CD8-positive, alpha-beta memory T cell (primary cell): ENCODE measurements at regions not wholly inside any gene's neighbourhood (a gene's known extent, or its start where the extent isn't known, plus 50 kb on each side); places are given as distances from the start of the nearest gene placed in this dataset.

Experiments
- CTCF ChIA-PET: fragments of 350-600 bp; sonication (Branson Sonifier 250); formaldehyde crosslinking; loops from one replicate; lab custom pipeline; 2021; ENCODE audit warnings: antibody characterized with exemption; lab: Charles Lee
- POLR2A ChIA-PET: fragments of 350-600 bp; sonication (Branson Sonifier 250); formaldehyde crosslinking; loops from one replicate; lab custom pipeline; 2021; ENCODE audit warnings: antibody characterized with exemption; lab: Charles Lee
- DNase-seq, 5 donors: peaks; one replicate each; pipeline versions ENCODE4 v3.0.0 to v3.0.0-alpha.2; 2020 to 2022; ENCODE audit warnings: mixed read lengths in 1 of 5
- H3K27ac ChIP-seq: one replicate; pipeline ENCODE4 v1.7.0; 2013; ENCODE audit warnings: low read depth, mild to moderate bottlenecking, low read length, moderate library complexity
- H3K27me3 ChIP-seq: 2 replicates; pipeline ENCODE4 v1.7.0; 2013; ENCODE audit warnings: low read length, mild to moderate bottlenecking; ENCODE audit not compliant: insufficient read depth, poor library complexity, severe bottlenecking
- H3K36me3 ChIP-seq: 2 replicates; pipeline ENCODE4 v1.7.0; 2013; ENCODE audit warnings: mild to moderate bottlenecking, low read length, moderate library complexity; ENCODE audit not compliant: insufficient read depth
- H3K4me1 ChIP-seq: 2 replicates; pipeline ENCODE4 v1.7.0; 2013; ENCODE audit warnings: mild to moderate bottlenecking, low read length, moderate library complexity; ENCODE audit not compliant: insufficient read depth
- H3K4me3 ChIP-seq: 2 replicates; pipeline ENCODE4 v1.7.0; 2013; ENCODE audit warnings: mild to moderate bottlenecking, low read length
- H3K9me3 ChIP-seq: 2 replicates; pipeline ENCODE4 v1.7.0; 2013; ENCODE audit warnings: mild to moderate bottlenecking, low read length
- H3K27ac Mint-ChIP-seq, 8 donors: one replicate each; pipeline ENCODE4 v1.8.0; 2020 to 2021; ENCODE audit warnings: mixed read lengths in 8 of 8, mild to moderate bottlenecking in 6 of 8, inconsistent platforms in 3 of 8, moderate library complexity in 3 of 8
- H3K27me3 Mint-ChIP-seq, 2 donors: one replicate each; pipeline ENCODE4 v1.8.0; 2020 to 2021; ENCODE audit warnings: mixed read lengths in 2 of 2, mild to moderate bottlenecking in 1 of 2, moderate library complexity in 1 of 2
- H3K36me3 Mint-ChIP-seq, 3 donors: one replicate each; pipeline ENCODE4 v1.8.0; 2020 to 2021; ENCODE audit warnings: mixed read lengths in 3 of 3, inconsistent platforms in 1 of 3, mild to moderate bottlenecking in 1 of 3
- H3K4me1 Mint-ChIP-seq, 3 donors: one replicate each; pipeline ENCODE4 v1.8.0; 2020 to 2021; ENCODE audit warnings: mixed read lengths in 3 of 3, inconsistent platforms in 1 of 3, mild to moderate bottlenecking in 1 of 3
- H3K4me3 Mint-ChIP-seq, 7 donors: one replicate each; pipeline ENCODE4 v1.8.0; 2020 to 2021; ENCODE audit warnings: mixed read lengths in 7 of 7, mild to moderate bottlenecking in 6 of 7, moderate library complexity in 4 of 7, inconsistent platforms in 2 of 7
- H3K9me3 Mint-ChIP-seq, 5 donors: one replicate each; pipeline ENCODE4 v1.8.0; 2020 to 2022; ENCODE audit warnings: mixed read lengths in 5 of 5, mild to moderate bottlenecking in 3 of 5, moderate library complexity in 2 of 5, inconsistent platforms in 1 of 5

DNA sequence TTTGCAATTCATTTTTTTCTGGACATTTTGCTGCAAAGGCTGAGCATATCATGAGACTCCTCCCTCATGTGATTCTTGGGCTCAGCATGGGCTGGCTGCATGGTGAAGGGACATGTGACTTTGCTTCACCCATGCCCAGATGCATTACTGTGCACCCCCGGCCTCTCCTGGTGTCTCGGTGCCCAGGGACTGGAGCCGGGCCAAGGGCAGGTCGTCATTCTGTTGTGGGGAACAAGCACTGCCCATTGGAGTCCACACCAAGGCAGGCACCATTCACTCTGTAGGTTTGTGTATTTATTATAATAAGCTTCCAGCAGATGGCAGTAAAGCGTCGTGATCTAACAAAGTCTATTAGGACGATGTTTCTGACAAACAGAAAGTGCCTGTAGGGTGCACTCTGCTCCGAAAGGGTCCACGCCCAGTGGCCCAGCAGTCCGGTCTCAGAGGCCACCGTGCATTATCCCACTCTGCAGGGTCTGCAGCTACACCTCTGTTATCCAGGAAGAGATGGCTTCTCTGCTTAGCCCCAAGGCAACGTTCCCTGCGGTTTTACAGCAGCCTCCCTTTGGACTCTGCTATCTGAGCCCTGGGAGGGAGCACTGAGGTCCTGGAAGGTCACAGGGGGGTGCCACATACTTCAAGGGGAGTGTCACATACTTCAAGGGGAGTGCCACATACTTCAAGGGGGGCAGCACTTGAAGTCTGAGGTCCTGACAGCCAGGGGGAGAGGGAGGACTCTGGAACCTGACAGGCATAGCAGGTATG lies 219.6 kb downstream of the TSN start:
- Mint-ChIP-seq H3K27ac (peak overlapping the region in 3 of 8 donors; percentile 45 to 69 (median 67)), H3K4me1 (peaks cover 8 to 14% (median 9%) of the 10 kb centered on the region in 3 donors), H3K36me3 (no peaks in the 10 kb centered on the region), H3K27me3 (peaks cover 2 to 13% of the 10 kb centered on the region in 2 donors), H3K9me3 (no peaks in the 10 kb centered on the region), H3K4me3 (peak overlapping the region; percentile 63 to 94 (median 80))
- Histone ChIP-seq H3K4me1 (no peaks in the 10 kb centered on the region), H3K27ac (no peak overlapping the region), H3K36me3 (no peaks in the 10 kb centered on the region), H3K4me3 (peak overlapping the region; percentile 74), H3K27me3 (no peaks in the 10 kb centered on the region), H3K9me3 (no peaks in the 10 kb centered on the region)
- CTCF ChIA-PET: interaction anchor here (0.6 to 1.3 kb wide), 4 partner anchors 10 to 61 kb away, joined by 3 to 7 read pairs (median 3); no protein-coding TSS in a partner anchor
- DNase-seq: peak in 4 of 5 donors; percentile 14 to 53 (median 32)
- POLR2A ChIA-PET: no interaction called here

- no peaks in the 10 kb centered on the region for H3K9me3 Mint-ChIP-seq
- H3K4me1 Mint-ChIP-seq: peaks cover 8 to 14% (median 9%) of the 10 kb centered on the region in 3 donors
These were observed 221.5 kb downstream of the TSN start for GRCh38 chr2:121976926-121977325.

DNA sequence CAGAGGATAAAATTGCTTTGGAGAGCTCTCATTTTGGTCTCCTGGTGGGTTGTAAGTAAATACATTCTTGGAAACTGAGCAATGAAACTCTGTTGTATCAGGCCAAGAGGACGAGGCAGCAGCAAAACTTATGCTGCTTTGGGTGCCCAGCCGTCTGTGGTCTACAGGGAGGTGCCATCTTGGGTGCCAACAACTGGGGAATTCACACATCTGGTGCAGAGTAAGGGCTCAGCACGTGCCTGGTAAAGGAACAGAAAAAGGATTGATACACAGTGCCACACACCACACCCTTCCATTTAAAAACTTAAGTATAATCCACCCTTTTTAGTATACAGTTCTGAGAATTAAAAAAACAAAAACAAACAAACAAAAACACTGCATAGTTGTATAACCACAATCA lies 221.9 kb downstream of the TSN start:
- no peaks in the 10 kb centered on the region for H3K4me1 ChIP-seq
- no peaks in the 10 kb centered on the region for H3K36me3 ChIP-seq
- peak overlapping the region in 1 of 8 donors; percentile 5 for H3K27ac Mint-ChIP-seq
- H3K27me3 ChIP-seq: no peaks in the 10 kb centered on the region
- CTCF ChIA-PET: no interaction called here
- no peak overlapping the region for H3K27ac ChIP-seq
- no peak overlapping the region for H3K4me3 ChIP-seq
- peaks cover 2 to 3% of the 10 kb centered on the region in 2 donors for H3K27me3 Mint-ChIP-seq
- no peak for DNase-seq
- H3K9me3 ChIP-seq: no peaks in the 10 kb centered on the region
- peaks cover 8 to 14% (median 9%) of the 10 kb centered on the region in 3 donors for H3K4me1 Mint-ChIP-seq
- H3K4me3 Mint-ChIP-seq: no peak overlapping the region
- POLR2A ChIA-PET: no interaction called here
- no peaks in the 10 kb centered on the region for H3K9me3 Mint-ChIP-seq
- H3K36me3 Mint-ChIP-seq: no peaks in the 10 kb centered on the region

More at GRCh38 chr2:121976926-121977325, 221.5 kb downstream of the TSN start:
- ChIA-PET CTCF (no interaction called here), POLR2A (no interaction called here)
- no peak overlapping the region for H3K4me3 ChIP-seq
- H3K4me3 Mint-ChIP-seq: no peak overlapping the region
- H3K27ac ChIP-seq: no peak overlapping the region
- no peaks in the 10 kb centered on the region for H3K9me3 ChIP-seq
- H3K36me3 ChIP-seq: no peaks in the 10 kb centered on the region
- no peaks in the 10 kb centered on the region for H3K36me3 Mint-ChIP-seq
- H3K27me3 Mint-ChIP-seq: peaks cover 2 to 3% of the 10 kb centered on the region in 2 donors
- H3K4me1 ChIP-seq: no peaks in the 10 kb centered on the region
- no peaks in the 10 kb centered on the region for H3K27me3 ChIP-seq
- peak overlapping the region in 2 of 8 donors; percentile 20 to 32 for H3K27ac Mint-ChIP-seq
- no peak for DNase-seq

- H3K9me3 Mint-ChIP-seq: no peaks in the 10 kb centered on the region
- DNase-seq: no peak
- Histone ChIP-seq H3K4me1 (no peaks in the 10 kb centered on the region), H3K9me3 (no peaks in the 10 kb centered on the region), H3K27ac (no peak overlapping the region), H3K36me3 (no peaks in the 10 kb centered on the region), H3K4me3 (no peak overlapping the region), H3K27me3 (no peaks in the 10 kb centered on the region)
- no peaks in the 10 kb centered on the region for H3K4me1 Mint-ChIP-seq
- peaks cover 1 to 14% of the 10 kb centered on the region in 2 donors for H3K27me3 Mint-ChIP-seq
- POLR2A ChIA-PET: no interaction called here
- no peak overlapping the region for H3K27ac Mint-ChIP-seq
- CTCF ChIA-PET: interaction anchor here (1.1 kb wide), 1 partner anchor 17 kb away, joined by 3 read pairs; no protein-coding TSS in a partner anchor
- no peaks in the 10 kb centered on the region for H3K36me3 Mint-ChIP-seq
- H3K4me3 Mint-ChIP-seq: no peak overlapping the region
These were observed 237.2 kb downstream of the TSN start for GRCh38 chr2:121992700-121993099.

DNA sequence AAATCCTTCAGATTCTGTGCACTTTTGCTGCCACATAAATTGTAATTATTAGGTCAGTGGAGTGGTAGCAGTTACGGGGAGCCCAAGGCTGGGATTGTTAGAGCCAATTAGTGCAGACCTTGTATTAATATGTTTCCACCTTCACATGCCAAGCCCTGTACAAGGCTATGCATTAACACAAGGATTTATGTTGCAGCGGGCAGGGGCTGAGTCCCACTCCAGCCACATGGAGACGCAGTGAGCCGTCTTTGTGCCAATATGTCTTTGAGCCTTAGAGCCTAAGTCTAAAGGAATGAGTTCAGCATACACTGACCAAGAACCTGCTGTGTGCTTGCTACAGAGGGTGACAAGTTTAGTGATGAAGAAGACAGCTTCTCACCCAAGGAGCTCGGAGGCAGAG lies 238.2 kb downstream of the TSN start:
- Histone ChIP-seq H3K27ac (no peak overlapping the region), H3K4me1 (no peaks in the 10 kb centered on the region), H3K27me3 (no peaks in the 10 kb centered on the region), H3K36me3 (no peaks in the 10 kb centered on the region), H3K9me3 (no peaks in the 10 kb centered on the region), H3K4me3 (no peak overlapping the region)
- Mint-ChIP-seq H3K27ac (no peak overlapping the region), H3K4me3 (no peak overlapping the region), H3K9me3 (no peaks in the 10 kb centered on the region), H3K4me1 (no peaks in the 10 kb centered on the region), H3K27me3 (peaks cover 4 to 14% of the 10 kb centered on the region in 2 donors), H3K36me3 (no peaks in the 10 kb centered on the region)
- CTCF ChIA-PET: no interaction called here
- DNase-seq: no peak
- POLR2A ChIA-PET: no interaction called here

DNA sequence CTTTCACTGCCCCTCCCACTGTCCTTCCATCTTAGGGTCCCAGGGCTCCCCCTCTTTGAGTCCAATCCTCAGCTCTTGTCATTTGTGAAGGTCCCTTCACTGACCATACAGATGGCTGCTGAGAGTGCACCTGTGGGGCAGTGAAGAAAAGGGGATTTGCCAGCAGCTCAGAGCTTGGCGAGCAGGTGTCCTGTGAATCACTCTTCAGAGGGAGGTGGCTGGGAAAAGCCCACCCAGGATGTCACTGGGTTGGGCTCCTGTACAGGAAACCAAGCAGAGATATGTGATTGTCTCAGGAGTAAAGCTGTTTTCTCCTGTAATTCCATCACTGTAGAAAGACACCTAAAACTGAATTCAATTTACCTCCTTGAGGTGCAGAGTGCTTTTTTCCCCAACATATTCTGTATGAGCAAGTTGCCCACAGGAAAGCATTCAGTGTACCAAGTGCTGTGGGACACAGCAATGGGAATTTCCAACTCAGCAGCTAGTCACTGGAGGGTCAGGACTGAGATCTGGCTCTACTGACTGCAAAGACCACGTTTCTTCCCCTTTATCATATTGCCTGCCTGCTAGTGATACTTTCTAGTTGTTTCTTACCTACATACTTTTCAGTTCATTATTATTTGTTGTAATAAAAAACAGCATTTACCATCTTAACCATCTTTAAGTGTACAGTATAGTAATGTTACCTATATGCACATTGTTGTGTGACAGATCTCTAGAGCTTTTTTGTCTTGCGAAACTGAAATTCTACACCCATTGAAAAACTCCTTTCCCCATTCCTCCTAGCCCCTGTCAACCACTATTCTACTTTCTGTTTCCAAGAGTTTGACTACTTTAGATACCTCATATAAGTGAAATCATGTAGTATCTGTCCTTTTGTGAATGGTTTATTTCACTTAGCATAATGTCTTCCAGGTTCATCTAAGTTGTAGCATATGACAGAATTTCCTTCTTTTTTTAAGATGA lies 239.1 kb downstream of the TSN start:
- Mint-ChIP-seq H3K27ac (no peak overlapping the region), H3K4me1 (no peaks in the 10 kb centered on the region), H3K27me3 (peaks cover 6 to 14% of the 10 kb centered on the region in 2 donors), H3K36me3 (no peaks in the 10 kb centered on the region), H3K9me3 (no peaks in the 10 kb centered on the region), H3K4me3 (no peak overlapping the region)
- H3K9me3 ChIP-seq: no peaks in the 10 kb centered on the region
- H3K36me3 ChIP-seq: no peaks in the 10 kb centered on the region
- DNase-seq: no peak
- ChIA-PET CTCF (no interaction called here), POLR2A (no interaction called here)
- no peak overlapping the region for H3K4me3 ChIP-seq
- H3K27ac ChIP-seq: no peak overlapping the region
- H3K4me1 ChIP-seq: no peaks in the 10 kb centered on the region
- H3K27me3 ChIP-seq: no peaks in the 10 kb centered on the region

- CTCF ChIA-PET: interaction anchor here (1.3 kb wide), 1 partner anchor 24 kb away, joined by 3 read pairs; no protein-coding TSS in a partner anchor
- POLR2A ChIA-PET: no interaction called here
- no peaks in the 10 kb centered on the region for H3K27me3 ChIP-seq
- H3K4me3 ChIP-seq: no peak overlapping the region
- H3K9me3 Mint-ChIP-seq: no peaks in the 10 kb centered on the region
- H3K36me3 ChIP-seq: no peaks in the 10 kb centered on the region
- no peak overlapping the region for H3K4me3 Mint-ChIP-seq
- DNase-seq: no peak
- no peak overlapping the region for H3K27ac Mint-ChIP-seq
- H3K27ac ChIP-seq: no peak overlapping the region
- H3K4me1 ChIP-seq: no peaks in the 10 kb centered on the region
- H3K36me3 Mint-ChIP-seq: no peaks in the 10 kb centered on the region
- no peaks in the 10 kb centered on the region for H3K4me1 Mint-ChIP-seq
- no peaks in the 10 kb centered on the region for H3K9me3 ChIP-seq
- H3K27me3 Mint-ChIP-seq: peaks cover 10 to 20% of the 10 kb centered on the region in 2 donors
These were observed 243.3 kb downstream of the TSN start for GRCh38 chr2:121998751-121999150.
